HCEC 1CT (cell line): ENCODE measurements at regions not wholly inside any gene's neighbourhood (a gene's known extent, or its start where the extent isn't known, plus 50 kb on each side); places are given as distances from the start of the nearest gene placed in this dataset.
"Not testable (repeated sequence)": the region's sequence is repeated elsewhere in the genome, so short reads cannot be mapped to it uniquely, and the experiment has no call there.

ENCODE experiments used
- DNase-seq: peaks from one replicate; pipeline ENCODE4 v3.0.0-alpha.2; 2017

GRCh38 chr3:150150633-150151032 is 179.9 kb upstream of the PFN2 start:
- peak; percentile 25 for DNase-seq

DNA sequence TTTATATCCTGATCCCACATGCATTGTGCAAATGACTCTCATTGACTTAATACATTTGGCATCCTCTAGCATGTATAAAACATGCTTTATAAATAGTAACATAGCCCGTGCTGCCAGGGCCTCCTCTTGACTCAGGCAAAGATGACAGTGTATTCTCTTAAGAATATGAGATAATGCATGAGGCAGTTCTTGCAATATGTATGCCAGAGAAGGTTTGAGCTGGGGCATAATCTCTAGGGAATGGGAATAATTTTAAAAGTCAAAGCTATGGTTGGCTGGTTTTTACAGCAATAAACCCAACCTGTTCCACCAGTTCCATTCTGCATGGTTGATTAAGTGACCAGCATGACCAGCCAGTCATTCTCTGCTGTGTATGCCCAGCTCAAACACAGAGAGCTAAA is 179.0 kb upstream of the PFN2 start:
- peak; percentile 92 for DNase-seq

DNA sequence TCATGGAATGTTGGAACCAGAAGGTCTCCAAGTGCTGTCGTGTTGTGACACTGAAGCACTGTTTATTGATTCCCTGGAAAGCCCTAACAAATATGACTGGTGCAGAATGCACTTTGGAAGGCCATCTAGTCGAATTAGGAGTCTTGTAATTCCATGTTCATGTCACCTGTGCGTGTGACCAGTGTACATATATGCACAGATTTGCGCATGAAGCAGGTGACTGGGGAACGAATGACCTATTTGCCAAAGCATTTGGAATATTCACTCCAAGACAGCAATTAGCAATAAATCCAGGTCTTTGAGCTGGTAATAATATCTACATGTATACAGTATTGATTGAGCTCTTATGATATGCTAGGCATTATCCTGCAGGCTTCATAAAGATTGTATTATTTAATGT is 177.5 kb upstream of the PFN2 start:
- DNase-seq = no peak

- DNase-seq = peak; percentile 97
Measured at GRCh38 chr3:150147776-150148175, 177.1 kb upstream of the PFN2 start.

DNA sequence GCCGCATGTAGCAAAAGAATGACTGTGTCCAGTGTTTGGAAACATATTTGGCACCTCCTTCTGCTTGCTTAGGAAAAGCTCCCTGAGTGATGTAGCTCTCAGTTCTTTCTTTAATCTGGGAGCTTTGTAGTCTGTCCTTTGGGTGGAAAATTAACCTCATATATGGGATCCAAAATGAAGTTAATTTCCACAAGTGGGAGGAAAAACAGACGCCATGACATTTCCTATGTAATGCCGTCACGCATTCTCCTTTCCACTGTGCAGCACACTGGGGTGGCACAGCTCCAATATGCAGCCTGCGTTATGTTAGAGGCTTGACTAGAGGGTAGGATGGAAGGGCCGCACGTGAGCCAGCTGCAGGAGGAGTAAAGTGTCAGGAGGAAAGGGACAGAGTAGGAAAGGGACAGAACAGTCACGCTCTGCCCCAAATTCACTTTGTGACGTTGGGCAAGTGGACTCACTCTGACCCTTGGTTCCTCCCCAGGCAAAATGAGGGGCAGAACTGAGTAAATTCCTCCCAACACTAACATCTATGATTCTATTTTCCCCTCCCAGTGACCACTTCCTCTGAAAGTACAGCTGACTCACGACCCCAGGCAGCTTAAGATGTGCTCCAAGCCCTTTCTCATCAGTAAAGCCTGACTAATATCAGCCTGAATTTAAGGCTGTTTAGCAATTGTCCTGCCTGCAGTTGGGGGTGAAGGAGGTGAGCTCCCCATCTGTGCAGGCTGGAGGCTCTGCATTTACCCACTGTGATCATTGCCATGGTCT is 176.5 kb upstream of the PFN2 start:
- peak; percentile 100 for DNase-seq

- DNase-seq = peak; percentile 17
Measured at GRCh38 chr3:150145659-150146058, 175.0 kb upstream of the PFN2 start.

GRCh38 chr3:150144191-150144708 is 173.6 kb upstream of the PFN2 start:
- no peak for DNase-seq

- no peak for DNase-seq
Measured at GRCh38 chr3:150142936-150143335, 172.2 kb upstream of the PFN2 start.

DNA sequence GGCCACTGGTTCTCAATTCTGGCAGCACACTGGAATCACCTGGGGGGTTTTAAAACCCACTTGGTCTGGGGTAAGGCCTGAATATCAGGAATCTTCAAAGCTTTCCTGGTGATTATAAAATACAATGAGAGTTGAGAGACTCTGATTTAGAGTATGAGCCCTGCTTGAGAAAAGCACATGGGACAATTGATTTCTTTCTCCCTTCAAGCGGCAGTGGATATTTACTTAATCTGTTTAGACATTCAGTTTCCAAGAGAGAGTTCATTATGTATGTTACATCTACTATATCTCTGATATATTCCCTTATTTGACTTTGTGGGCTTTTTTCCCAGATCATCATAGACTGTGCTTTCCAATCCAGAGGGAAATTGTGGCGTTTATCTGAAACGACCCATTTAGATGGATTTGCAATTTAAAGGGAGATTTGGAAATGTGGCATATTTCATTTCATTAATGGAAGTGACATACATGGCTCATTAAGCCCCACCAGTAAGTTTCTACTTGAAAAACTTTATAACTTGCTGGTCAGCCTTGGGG is 171.2 kb upstream of the PFN2 start:
- no peak for DNase-seq

DNA sequence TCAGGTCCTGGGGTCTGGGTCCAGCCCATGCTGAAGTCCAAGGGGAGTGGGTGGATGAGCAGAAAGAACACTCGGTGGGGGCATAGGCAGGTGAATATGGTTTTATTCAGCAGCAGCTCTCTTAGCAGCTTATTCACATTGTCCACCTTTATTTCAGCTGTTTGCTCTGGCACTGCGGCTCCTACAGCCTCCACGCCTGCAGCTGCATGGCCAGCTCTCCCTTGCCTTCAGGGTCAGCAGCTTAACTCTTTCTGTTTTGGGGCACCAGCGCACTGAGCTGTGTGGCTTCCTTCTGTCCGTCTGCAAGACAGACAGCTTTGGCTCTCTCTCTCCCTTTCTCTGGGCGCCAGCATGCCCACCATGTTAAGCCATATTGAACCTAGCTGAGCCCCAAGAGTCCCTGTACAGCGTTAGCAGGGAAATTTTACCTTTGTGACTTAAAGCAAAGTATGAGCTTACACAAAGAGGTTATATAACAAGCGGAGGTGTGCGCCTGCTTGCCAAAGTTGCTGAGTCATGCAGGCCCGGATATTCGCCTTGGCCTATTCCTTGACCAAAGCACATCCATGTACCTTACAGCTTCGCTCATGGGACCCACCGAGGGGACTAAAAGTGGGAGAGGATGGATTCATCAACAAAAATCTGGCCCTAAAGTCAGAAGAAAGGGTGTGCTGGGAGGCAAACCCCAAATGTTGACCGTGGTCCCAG is 170.1 kb upstream of the PFN2 start:
- DNase-seq = no peak

- DNase-seq = no peak
Measured at GRCh38 chr3:150138824-150139223, 168.1 kb upstream of the PFN2 start.

DNA sequence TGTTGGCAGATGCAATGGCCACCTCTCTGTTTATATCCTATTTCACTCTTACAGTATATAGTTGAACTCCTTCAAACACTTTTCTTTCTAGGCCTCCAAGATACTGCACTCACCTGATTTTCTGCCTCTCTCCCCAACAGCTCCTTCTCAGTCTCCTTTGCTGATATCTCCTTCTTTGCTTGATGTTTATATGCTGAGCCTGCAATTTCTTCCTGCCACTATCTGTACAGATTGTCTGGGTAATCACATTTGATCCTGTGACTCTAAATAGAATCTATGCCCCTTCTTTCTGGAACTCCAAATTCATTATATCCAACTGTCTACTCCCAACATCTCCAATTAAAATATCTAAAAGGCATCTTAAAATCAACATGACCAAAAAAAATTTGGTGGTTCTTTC is 165.5 kb upstream of the PFN2 start:
- no peak for DNase-seq

DNA sequence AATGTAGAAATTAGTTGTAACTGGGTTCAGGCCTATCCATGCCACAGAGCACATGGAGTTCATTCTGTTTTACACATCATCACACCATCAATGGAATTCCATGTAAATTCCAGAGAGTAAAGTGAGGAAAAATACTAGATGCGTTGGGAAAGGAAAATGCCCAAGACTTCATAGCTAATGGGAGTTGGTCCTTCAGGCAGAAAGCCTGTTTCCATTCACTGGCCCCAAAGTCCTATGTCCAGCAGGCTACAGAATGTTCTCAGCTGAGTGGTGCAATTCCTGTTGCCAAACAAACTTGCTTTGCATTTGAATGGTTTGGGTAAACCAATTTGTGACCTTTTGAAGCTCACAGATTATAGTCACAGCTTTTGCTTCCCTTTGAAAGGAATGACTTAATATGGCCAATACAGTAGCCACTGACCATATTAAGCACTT is 164.6 kb upstream of the PFN2 start:
- DNase-seq = peak; percentile 39

DNA sequence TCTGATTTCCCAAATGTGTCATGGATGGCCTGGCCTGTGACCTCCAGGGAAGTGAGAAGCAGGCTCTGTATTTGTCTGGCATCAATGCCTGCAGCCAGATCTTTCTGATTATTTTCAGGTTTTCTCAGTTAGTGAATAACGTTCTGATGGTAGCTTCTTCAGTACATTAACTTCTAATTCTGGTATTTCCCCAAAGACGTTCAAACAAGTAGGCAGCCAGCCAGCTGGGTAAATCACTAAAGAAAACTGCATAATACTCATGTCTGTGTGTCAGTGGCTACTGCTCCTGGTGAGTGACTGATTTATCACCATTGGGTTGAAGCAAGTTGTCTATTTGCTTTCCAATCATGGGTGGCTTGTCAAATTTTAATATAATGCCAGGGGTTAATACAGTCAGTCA is 162.6 kb upstream of the PFN2 start:
- no peak for DNase-seq

DNA sequence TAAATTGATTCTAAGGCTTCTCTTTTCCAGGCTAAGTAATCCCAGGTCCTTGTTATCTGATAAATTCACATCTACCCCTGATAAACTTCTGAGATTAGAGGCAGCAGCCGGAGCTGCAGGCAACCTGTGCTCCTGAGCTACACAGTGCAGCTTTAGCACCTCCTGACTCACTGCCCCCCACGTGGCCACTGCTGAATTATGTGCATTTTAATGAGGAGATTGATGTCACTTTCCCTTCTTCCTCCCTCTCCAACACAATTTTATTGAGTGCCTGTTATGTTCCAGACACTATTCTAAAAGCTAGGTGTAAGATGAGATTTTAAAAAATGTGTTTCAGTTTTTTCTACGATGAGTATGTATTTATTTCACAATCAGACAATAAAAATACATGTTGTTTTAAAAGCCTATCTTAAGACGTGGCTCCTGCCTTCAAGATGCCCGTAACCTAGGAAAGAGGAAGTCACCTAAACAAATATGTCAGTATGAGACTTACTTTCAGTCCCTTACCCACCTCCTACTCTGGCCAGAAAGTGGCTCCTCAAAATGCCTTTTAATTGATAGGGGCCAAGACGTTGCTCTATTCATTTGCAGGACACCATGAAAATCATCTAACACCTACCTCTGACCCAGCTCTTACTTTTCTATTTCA is 161.5 kb upstream of the PFN2 start:
- DNase-seq = no peak

- no peak for DNase-seq
Measured at GRCh38 chr3:150131663-150132062, 161.0 kb upstream of the PFN2 start.

GRCh38 chr3:150130404-150131100 is 159.9 kb upstream of the PFN2 start:
- DNase-seq = no peak

GRCh38 chr3:150129166-150129565 is 158.5 kb upstream of the PFN2 start:
- no peak for DNase-seq

- no peak for DNase-seq
Measured at GRCh38 chr3:150128126-150128525, 157.4 kb upstream of the PFN2 start.

DNA sequence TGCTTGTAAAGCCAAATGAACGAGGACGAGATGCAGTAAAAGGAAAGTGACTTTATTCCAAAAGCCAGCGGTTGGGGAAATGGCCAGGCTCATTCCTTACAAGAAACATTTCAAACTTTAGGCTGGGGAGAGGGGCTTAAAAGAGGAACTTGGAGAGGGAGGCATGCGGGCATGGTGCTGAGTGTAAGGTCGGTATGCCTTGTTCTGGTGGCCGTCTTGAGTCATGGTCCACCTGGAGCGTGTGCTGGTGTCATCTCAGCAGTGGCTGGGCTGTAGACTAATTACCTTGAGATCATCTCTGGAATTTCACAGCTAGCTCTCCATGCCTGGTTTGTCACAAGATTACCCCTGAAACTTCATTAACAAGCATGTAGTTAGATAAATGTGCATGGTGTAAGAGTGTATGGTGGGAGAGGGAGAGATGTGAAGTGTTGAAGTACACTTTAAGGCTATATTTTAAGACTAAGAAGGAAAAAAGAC is 156.4 kb upstream of the PFN2 start:
- DNase-seq = no peak

GRCh38 chr3:150124142-150124541 is 153.4 kb upstream of the PFN2 start:
- DNase-seq = no peak

- DNase-seq = not testable (repeated sequence)
Measured at GRCh38 chr3:150123249-150123648, 152.6 kb upstream of the PFN2 start.

- DNase-seq = no peak
Measured at GRCh38 chr3:150118219-150118618, 147.5 kb upstream of the PFN2 start.
